ENCODE measurements at regions not wholly inside any gene's neighbourhood (a gene's known extent, or its start where the extent isn't known, plus 50 kb on each side); places are given as distances from the start of the nearest gene placed in this dataset.

DNA sequence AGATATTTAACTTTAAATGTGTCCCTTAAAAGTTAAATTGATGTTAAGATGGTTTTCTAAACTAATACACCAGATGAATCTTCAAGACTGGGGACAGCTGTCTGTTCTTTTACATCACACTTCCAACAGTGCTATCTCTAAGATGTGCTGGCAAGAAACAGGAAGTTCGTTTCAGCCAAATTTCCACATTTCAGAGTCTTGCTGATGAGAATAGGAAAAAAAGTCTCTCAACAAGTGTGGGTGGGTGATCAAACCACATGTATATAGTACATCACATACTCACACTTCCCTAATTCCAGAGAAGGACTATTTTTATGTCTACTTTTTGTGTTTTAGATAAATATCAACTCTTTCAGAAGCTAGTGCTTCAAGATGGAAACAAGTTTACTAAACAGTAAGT, 1712.8 kb upstream of the TMEFF2 start:
- TF ChIP-seq, protein P1, sequence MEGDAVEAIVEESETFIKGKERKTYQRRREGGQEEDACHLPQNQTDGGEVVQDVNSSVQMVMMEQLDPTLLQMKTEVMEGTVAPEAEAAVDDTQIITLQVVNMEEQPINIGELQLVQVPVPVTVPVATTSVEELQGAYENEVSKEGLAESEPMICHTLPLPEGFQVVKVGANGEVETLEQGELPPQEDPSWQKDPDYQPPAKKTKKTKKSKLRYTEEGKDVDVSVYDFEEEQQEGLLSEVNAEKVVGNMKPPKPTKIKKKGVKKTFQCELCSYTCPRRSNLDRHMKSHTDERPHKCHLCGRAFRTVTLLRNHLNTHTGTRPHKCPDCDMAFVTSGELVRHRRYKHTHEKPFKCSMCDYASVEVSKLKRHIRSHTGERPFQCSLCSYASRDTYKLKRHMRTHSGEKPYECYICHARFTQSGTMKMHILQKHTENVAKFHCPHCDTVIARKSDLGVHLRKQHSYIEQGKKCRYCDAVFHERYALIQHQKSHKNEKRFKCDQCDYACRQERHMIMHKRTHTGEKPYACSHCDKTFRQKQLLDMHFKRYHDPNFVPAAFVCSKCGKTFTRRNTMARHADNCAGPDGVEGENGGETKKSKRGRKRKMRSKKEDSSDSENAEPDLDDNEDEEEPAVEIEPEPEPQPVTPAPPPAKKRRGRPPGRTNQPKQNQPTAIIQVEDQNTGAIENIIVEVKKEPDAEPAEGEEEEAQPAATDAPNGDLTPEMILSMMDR (IDR thresholded peaks at IDR 0.05) = no peak
- no peak for TF ChIP-seq POLR2A (IDR thresholded peaks at IDR 0.05)

Measured in suprapubic skin (tissue), 3 donors.